GM12878 (cell line): ENCODE measurements at regions not wholly inside any gene's neighbourhood (a gene's known extent, or its start where the extent isn't known, plus 50 kb on each side); places are given as distances from the start of the nearest gene placed in this dataset.

Experiments used
- ATAC-seq: fragments of 200-7000 bp; cut with Tn5 transposase; 3 replicates; pipeline ENCODE4 v1.9.1; 2020; ENCODE audit warnings: mild to moderate bottlenecking, moderate library complexity
- BruUV-seq: library from RNA; stranded (reverse); fragments of 400-500 nt; replicated peaks from 2 replicates; lab custom pipeline; 2021; lab: Mats Ljungman, UMichigan
- CTCF ChIA-PET: fragments of 300-600 bp; sonication (Branson Sonifier 250); formaldehyde crosslinking; extraction: SDS; loops from one replicate; lab custom pipeline; 2021; ENCODE audit warnings: inconsistent platforms; lab: Yijun Ruan, JAX
- POLR2A ChIA-PET: fragments of 350-600 bp; formaldehyde crosslinking; extraction: SDS; loops from one replicate; lab custom pipeline; 2021; ENCODE audit warnings: inconsistent platforms; lab: Charles Lee
- RAD21 ChIA-PET: fragments of 300-600 bp; sonication (Branson Sonifier 250); formaldehyde crosslinking; loops from one replicate; lab custom pipeline; 2023; ENCODE audit warnings: antibody characterized with exemption; ENCODE audit not compliant: unreplicated experiment; lab: Charles Lee
- SMC1A ChIA-PET: fragments of 300-600 bp; sonication (Branson Sonifier 250); formaldehyde crosslinking; loops from one replicate; lab custom pipeline; 2023; ENCODE audit not compliant: unreplicated experiment, uncharacterized antibody; lab: Charles Lee
- DNase-seq: peaks from one replicate; pipeline ENCODE4 v3.0.0-alpha.2; 2011; ENCODE audit warnings: low read depth, low spot score
- FAIRE-seq: peaks from 3 replicates; lab custom pipeline; 2011; peaks lifted over from hg19 to GRCh38; lab: Jason Lieb, UNC
- H2AFZ ChIP-seq: 2 replicates; pipeline ENCODE4 v1.6.0; 2011; ENCODE audit warnings: low read depth, low read length, control low read depth; ENCODE audit not compliant: control insufficient read depth
- H3K27ac ChIP-seq: 2 replicates; pipeline ENCODE4 v1.5.1; 2011; ENCODE audit warnings: control low read depth; ENCODE audit not compliant: control insufficient read depth, insufficient read depth
- H3K27me3 ChIP-seq, 2 experiments: replicated peaks in 1 of 2; 2 replicates each; pipeline versions ENCODE4 v1.6.0 to v1.6.1; 2011; ENCODE audit warnings: low read length in 1 of 2; ENCODE audit not compliant: control insufficient read depth in 2 of 2, insufficient read depth in 2 of 2
- H3K36me3 ChIP-seq, 2 experiments: 2 replicates each; pipeline ENCODE4 v1.5.1; 2011; ENCODE audit warnings: low read length in 1 of 2; ENCODE audit not compliant: control insufficient read depth in 2 of 2, insufficient read depth in 2 of 2
- H3K4me1 ChIP-seq: 2 replicates; pipeline ENCODE4 v1.6.1; 2011; ENCODE audit warnings: mild to moderate bottlenecking, low read length, moderate library complexity, mixed read lengths; ENCODE audit not compliant: control insufficient read depth, insufficient read depth
- H3K4me2 ChIP-seq: 2 replicates; pipeline ENCODE4 v1.6.0; 2011; ENCODE audit warnings: control low read depth; ENCODE audit not compliant: control insufficient read depth, insufficient read depth
- H3K4me3 ChIP-seq: fragments of 200-600 bp; sonication (generic); 2 replicates; pipeline ENCODE4 v1.5.1; 2016
- H3K79me2 ChIP-seq: 2 replicates; pipeline ENCODE4 v1.6.0; 2011; ENCODE audit warnings: low read length; ENCODE audit not compliant: control insufficient read depth, insufficient read depth
- H3K9ac ChIP-seq: 2 replicates; pipeline ENCODE4 v1.8.0; 2011; ENCODE audit warnings: low read length, control low read depth, mixed read lengths; ENCODE audit not compliant: control insufficient read depth, insufficient read depth
- H3K9me3 ChIP-seq: replicated peaks from 3 replicates; pipeline ENCODE4 v1.5.1; 2011; ENCODE audit warnings: mild to moderate bottlenecking, low read length; ENCODE audit not compliant: control insufficient read depth, insufficient read depth
- H4K20me1 ChIP-seq: 2 replicates; pipeline ENCODE4 v1.6.0; 2011; ENCODE audit not compliant: control insufficient read depth, insufficient read depth
- BHLHE40 ChIP-seq, 2 experiments: fragments of 450-650 bp in 1 of 2; IDR thresholded peaks; 2 replicates each; pipeline ENCODE4 v1.6.1; 2011 to 2017; ENCODE audit warnings: low read depth in 2 of 2, borderline replicate concordance in 1 of 2, improper control_type of control experiment in 1 of 2, low read length in 1 of 2, mild to moderate bottlenecking in 1 of 2
- BRCA1 ChIP-seq: IDR thresholded peaks from 2 replicates; pipeline ENCODE4 v1.6.1; 2011; ENCODE audit warnings: low read depth, low read length, improper control_type of control experiment
- CREB1 ChIP-seq: IDR thresholded peaks from 2 replicates; pipeline ENCODE4 v1.6.1; 2012; ENCODE audit warnings: low read depth, mild to moderate bottlenecking, inconsistent platforms
- EED ChIP-seq: sonication (generic); IDR thresholded peaks from 2 replicates; pipeline ENCODE4 v1.6.1; 2016; ENCODE audit warnings: antibody characterized with exemption, low read depth
- ETV6 ChIP-seq, 2 experiments: fragments of 450-650 bp in 1 of 2; IDR thresholded peaks in 1 of 2; conservative IDR thresholded peaks in 1 of 2; 2 replicates each; pipeline ENCODE4 v1.6.1; 2014; ENCODE audit warnings: antibody characterized with exemption in 1 of 2, borderline replicate concordance in 1 of 2, low read depth in 1 of 2, mild to moderate bottlenecking in 1 of 2, moderate library complexity in 1 of 2
- IKZF1 ChIP-seq: fragments of 450-650 bp; conservative IDR thresholded peaks from 2 replicates; pipeline ENCODE4 v1.6.1; 2017; ENCODE audit warnings: antibody characterized with exemption, mild to moderate bottlenecking
- MEF2B ChIP-seq: fragments of 450-650 bp; IDR thresholded peaks from 2 replicates; pipeline ENCODE4 v1.6.1; 2018; ENCODE audit warnings: mild to moderate bottlenecking, moderate library complexity; ENCODE audit not compliant: partially characterized antibody, poor library complexity, severe bottlenecking
- PML ChIP-seq: IDR thresholded peaks from 2 replicates; pipeline ENCODE4 v1.6.1; 2012; ENCODE audit warnings: low read length, inconsistent platforms
- POLR2AphosphoS5 ChIP-seq: IDR thresholded peaks from 2 replicates; pipeline ENCODE4 v1.6.1; 2011; ENCODE audit warnings: mild to moderate bottlenecking, low read length, inconsistent platforms
- SMAD1 ChIP-seq: fragments of 450-650 bp; IDR thresholded peaks from 2 replicates; pipeline ENCODE4 v1.6.1; 2018; ENCODE audit warnings: mild to moderate bottlenecking, low read depth; ENCODE audit not compliant: partially characterized antibody
- SPI1 ChIP-seq: IDR thresholded peaks from 2 replicates; pipeline ENCODE4 v1.6.1; 2011; ENCODE audit warnings: low read depth, mild to moderate bottlenecking, low read length, moderate library complexity, borderline replicate concordance; ENCODE audit not compliant: insufficient read depth
- WGBS: methylation state at CpG from one replicate; pipeline ENCODE4 v1.1.6; 2016; ENCODE audit warnings: low lambda C conversion rate; ENCODE audit not compliant: insufficient replicate concordance, insufficient coverage; ENCODE audit errors: missing lambda C conversion rate; 5-methylcytosine and 5-hydroxymethylcytosine counted together
- in situ Hi-C: fragments of 300-500 bp; cut with MboI; formaldehyde crosslinking; loops from 9 replicates; pipeline ENCODE4 v1.14.3; 2018; ENCODE audit warnings: mixed read lengths
- intact Hi-C: fragments of 100-400 bp; cut with micrococcal nuclease; formaldehyde crosslinking; loops from one replicate; pipeline ENCODE4 v1.14.2; 2022; ENCODE audit not compliant: unreplicated experiment
- TF ChIP-seq, protein P1 (sequence below): IDR thresholded peaks from 2 replicates; pipeline ENCODE4 v1.6.1; 2012; ENCODE audit warnings: low read depth, low read length, improper control_type of control experiment
- TF ChIP-seq, protein P2 (sequence below): fragments of 450-650 bp; IDR thresholded peaks from 2 replicates; pipeline ENCODE4 v1.6.1; 2017; ENCODE audit warnings: borderline replicate concordance

DNA sequence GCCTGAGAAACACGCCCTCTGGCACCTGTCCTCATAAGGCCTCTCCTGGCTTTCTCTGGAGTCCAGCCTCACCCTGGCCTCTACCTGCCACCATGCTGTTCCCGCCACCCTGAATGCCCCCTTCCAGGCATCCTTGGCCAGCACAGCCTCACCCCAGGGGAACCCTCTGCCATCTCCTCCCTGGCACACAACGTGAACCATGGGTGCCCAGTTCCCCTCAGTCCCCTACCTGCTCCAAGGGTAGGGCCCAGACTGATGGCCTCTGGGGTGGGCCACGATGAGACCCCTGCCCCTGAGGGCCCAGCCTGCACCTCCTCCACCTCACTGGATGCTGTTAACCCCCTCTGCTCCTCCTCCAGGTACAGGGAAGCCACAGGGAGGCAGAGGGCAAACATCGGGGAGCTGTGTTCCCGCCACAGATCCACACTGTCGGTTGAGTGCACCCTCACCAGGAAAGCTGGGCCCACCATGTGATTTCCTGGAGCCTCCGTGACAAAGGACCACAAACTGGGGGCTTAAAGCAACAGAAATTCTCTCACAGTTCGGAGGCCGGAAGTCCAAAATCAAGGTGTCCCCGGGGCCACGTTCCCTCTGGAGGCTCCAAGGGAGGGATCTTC lies 169.6 kb downstream of the BRD1 start:
- H3K27me3 ChIP-seq: no peaks in the 10 kb centered on the region
- intact Hi-C loops: no loop called here
- RAD21 ChIA-PET: no interaction called here
- WGBS: 65% methylated on average over 12 of the region's 12 CpGs
- no TSS peak for BruUV-seq
- no peaks in the 10 kb centered on the region; a peak in 2 of 4 replicates for H3K36me3 ChIP-seq
- CTCF ChIA-PET: no interaction called here
- no peak overlapping the region for H3K27ac ChIP-seq
- POLR2A ChIA-PET: no interaction called here
- H3K4me3 ChIP-seq: no peak overlapping the region
- H3K9ac ChIP-seq: no peak overlapping the region
- SMC1A ChIA-PET: interaction anchor here (0.7 kb wide), 1 partner anchor 154 kb away, joined by 3 read pairs; no protein-coding TSS in a partner anchor
- FAIRE-seq (no peak), DNase-seq (no peak), ATAC-seq (no peak)
- peak overlapping the region; percentile 84 for H2AFZ ChIP-seq
- H4K20me1 ChIP-seq: no peaks in the 10 kb centered on the region
- no peaks in the 10 kb centered on the region for H3K4me1 ChIP-seq
- in situ Hi-C loops: no loop called here
- peak overlapping the region; percentile 75; the same call in 1 of the 2 replicates for H3K4me2 ChIP-seq
- peaks cover 25% of the 10 kb centered on the region for H3K79me2 ChIP-seq
- H3K9me3 ChIP-seq: no peaks in the 10 kb centered on the region; the same call in 2 of the 3 replicates
- TF ChIP-seq EED: 0 out of 2 replicates have a peak, but pooled peaks have one; percentile 9
- no peak for TF ChIP-seq PML
- TF ChIP-seq, all 136 proteins: peak for 1

DNA sequence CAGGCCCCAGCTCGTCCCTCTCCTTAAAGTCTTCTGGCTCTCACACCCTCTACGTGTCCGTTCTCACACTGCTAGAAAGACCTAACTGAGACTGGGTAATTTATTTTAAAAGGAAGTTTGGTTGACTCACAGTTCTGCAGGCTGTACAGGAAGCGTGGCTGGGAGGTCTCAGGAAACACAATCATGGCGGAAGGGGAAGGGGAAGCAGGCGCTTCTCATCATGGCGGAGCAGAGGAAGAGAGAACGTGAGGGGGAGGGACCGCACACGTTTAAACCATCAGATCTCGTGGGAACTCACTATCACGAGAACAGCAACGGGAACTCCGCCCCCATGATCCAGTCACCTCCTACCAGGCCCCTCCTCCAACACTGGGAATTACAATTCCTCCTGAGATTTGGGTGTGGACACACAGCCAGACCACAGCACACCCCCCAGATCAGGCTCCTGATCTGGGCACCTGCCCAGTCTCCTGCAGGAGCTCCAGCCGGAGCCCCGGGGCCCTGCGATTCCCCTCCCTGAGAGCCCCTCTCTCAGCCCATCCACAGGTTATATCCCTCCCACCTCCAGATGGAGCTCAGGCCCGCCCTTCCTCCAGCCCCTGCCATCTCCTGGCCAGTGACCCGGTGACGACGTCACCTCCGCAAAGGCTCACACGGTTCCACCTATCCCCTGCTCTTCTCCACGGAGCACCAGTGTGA lies 170.2 kb downstream of the BRD1 start:
- Histone ChIP-seq H4K20me1 (no peaks in the 10 kb centered on the region), H3K4me2 (peak overlapping the region; percentile 75), H3K27me3 (no peaks in the 10 kb centered on the region), H3K9ac (peak overlapping the region; percentile 48; the same call in 1 of the 2 replicates), H3K9me3 (no peaks in the 10 kb centered on the region; the same call in 2 of the 3 replicates), H3K36me3 (no peaks in the 10 kb centered on the region; a peak in 2 of 4 replicates), H3K4me3 (peak overlapping the region; percentile 77), H3K27ac (no peak overlapping the region), H3K4me1 (no peaks in the 10 kb centered on the region), H3K79me2 (peaks cover 25% of the 10 kb centered on the region), H2AFZ (peak overlapping the region; percentile 84)
- ChIA-PET SMC1A (interaction anchor here (0.7 kb wide), 1 partner anchor 153 kb away, joined by 3 read pairs; no protein-coding TSS in a partner anchor), RAD21 (no interaction called here), POLR2A (no interaction called here), CTCF (interaction anchor here (0.7 kb wide), 1 partner anchor 373 kb away, joined by 4 read pairs; no protein-coding TSS in a partner anchor)
- FAIRE-seq (peak; percentile 99), ATAC-seq (peak; percentile 91), DNase-seq (peak; percentile 67)
- in situ Hi-C loops: no loop called here
- 5% methylated on average over 20 of the region's 24 CpGs for WGBS
- BruUV-seq: no TSS peak
- intact Hi-C loops: no loop called here
- TF ChIP-seq EED (no peak), POLR2AphosphoS5 (peak; percentile 71), ETV6 (conservative IDR thresholded peaks at IDR 0.05 in 1 of 2, IDR thresholded peaks at IDR 0.05 in 1 of 2; ENCODE audit: borderline replicate concordance in 1 of 2, low read depth in 1 of 2) (peak in 1 of 2 experiments; percentile 92; a peak in 2 of 4 replicates), IKZF1 (0 out of 2 replicates have a peak, but pooled peaks have one; percentile 13), MEF2B (no peak), SPI1 (0 out of 2 replicates have a peak, but pooled peaks have one; percentile 33), BRCA1 (peak; percentile 72; the same call in 1 of the 2 replicates), SMAD1 (no peak), BHLHE40 (IDR thresholded peaks at IDR 0.05; ENCODE audit: borderline replicate concordance in 1 of 2, low read depth in 2 of 2, low read length in 1 of 2) (peak; percentile 88 to 91), CREB1 (0 out of 2 replicates have a peak, but pooled peaks have one; percentile 25)
- TF ChIP-seq, protein P1, sequence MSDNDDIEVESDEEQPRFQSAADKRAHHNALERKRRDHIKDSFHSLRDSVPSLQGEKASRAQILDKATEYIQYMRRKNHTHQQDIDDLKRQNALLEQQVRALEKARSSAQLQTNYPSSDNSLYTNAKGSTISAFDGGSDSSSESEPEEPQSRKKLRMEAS: no peak
- TF ChIP-seq, protein P2, sequence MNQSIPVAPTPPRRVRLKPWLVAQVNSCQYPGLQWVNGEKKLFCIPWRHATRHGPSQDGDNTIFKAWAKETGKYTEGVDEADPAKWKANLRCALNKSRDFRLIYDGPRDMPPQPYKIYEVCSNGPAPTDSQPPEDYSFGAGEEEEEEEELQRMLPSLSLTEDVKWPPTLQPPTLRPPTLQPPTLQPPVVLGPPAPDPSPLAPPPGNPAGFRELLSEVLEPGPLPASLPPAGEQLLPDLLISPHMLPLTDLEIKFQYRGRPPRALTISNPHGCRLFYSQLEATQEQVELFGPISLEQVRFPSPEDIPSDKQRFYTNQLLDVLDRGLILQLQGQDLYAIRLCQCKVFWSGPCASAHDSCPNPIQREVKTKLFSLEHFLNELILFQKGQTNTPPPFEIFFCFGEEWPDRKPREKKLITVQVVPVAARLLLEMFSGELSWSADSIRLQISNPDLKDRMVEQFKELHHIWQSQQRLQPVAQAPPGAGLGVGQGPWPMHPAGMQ: peak; percentile 11; the same call in 1 of the 2 replicates
